ENCODE measurements at regions not wholly inside any gene's neighbourhood (a gene's known extent, or its start where the extent isn't known, plus 50 kb on each side); places are given as distances from the start of the nearest gene placed in this dataset.

GRCh38 chr2:77800410-77800809, 278.2 kb upstream of the LRRTM4 start:
- Mint-ChIP-seq H3K27me3 (no peaks in the 10 kb centered on the region), H3K27ac (no peak overlapping the region), H3K9me3 (ENCODE audit: low read depth) (peaks cover 15% of the 10 kb centered on the region), H3K4me3 (ENCODE audit: low read depth) (no peak overlapping the region), H3K4me1 (ENCODE audit: low read depth) (no peaks in the 10 kb centered on the region), H3K36me3 (ENCODE audit: insufficient read depth) (no peaks in the 10 kb centered on the region)
- TF ChIP-seq, protein P1, sequence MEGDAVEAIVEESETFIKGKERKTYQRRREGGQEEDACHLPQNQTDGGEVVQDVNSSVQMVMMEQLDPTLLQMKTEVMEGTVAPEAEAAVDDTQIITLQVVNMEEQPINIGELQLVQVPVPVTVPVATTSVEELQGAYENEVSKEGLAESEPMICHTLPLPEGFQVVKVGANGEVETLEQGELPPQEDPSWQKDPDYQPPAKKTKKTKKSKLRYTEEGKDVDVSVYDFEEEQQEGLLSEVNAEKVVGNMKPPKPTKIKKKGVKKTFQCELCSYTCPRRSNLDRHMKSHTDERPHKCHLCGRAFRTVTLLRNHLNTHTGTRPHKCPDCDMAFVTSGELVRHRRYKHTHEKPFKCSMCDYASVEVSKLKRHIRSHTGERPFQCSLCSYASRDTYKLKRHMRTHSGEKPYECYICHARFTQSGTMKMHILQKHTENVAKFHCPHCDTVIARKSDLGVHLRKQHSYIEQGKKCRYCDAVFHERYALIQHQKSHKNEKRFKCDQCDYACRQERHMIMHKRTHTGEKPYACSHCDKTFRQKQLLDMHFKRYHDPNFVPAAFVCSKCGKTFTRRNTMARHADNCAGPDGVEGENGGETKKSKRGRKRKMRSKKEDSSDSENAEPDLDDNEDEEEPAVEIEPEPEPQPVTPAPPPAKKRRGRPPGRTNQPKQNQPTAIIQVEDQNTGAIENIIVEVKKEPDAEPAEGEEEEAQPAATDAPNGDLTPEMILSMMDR (IDR thresholded peaks at IDR 0.05; ENCODE audit: unreplicated experiment) = no peak
- DNase-seq (ENCODE audit: low spot score, unreplicated experiment) = no peak

GRCh38 chr2:77807531-77808215, 285.5 kb upstream of the LRRTM4 start:
- H3K27me3 Mint-ChIP-seq = no peaks in the 10 kb centered on the region
- no peak overlapping the region for H3K4me3 Mint-ChIP-seq (ENCODE audit: low read depth)
- peaks cover 43% of the 10 kb centered on the region for H3K9me3 Mint-ChIP-seq (ENCODE audit: low read depth)
- TF ChIP-seq, protein P1 (IDR thresholded peaks at IDR 0.05; ENCODE audit: unreplicated experiment) = no peak
- H3K36me3 Mint-ChIP-seq (ENCODE audit: insufficient read depth) = peaks cover 9% of the 10 kb centered on the region
- H3K27ac Mint-ChIP-seq = no peak overlapping the region
- peaks cover 13% of the 10 kb centered on the region for H3K4me1 Mint-ChIP-seq (ENCODE audit: low read depth)
- DNase-seq (ENCODE audit: low spot score, unreplicated experiment) = no peak

GRCh38 chr2:77808599-77808998, 286.4 kb upstream of the LRRTM4 start:
- no peaks in the 10 kb centered on the region for H3K27me3 Mint-ChIP-seq
- peaks cover 42% of the 10 kb centered on the region for H3K9me3 Mint-ChIP-seq (ENCODE audit: low read depth)
- H3K27ac Mint-ChIP-seq = no peak overlapping the region
- TF ChIP-seq, protein P1 (IDR thresholded peaks at IDR 0.05; ENCODE audit: unreplicated experiment) = no peak
- no peak overlapping the region for H3K4me3 Mint-ChIP-seq (ENCODE audit: low read depth)
- peaks cover 17% of the 10 kb centered on the region for H3K4me1 Mint-ChIP-seq (ENCODE audit: low read depth)
- H3K36me3 Mint-ChIP-seq (ENCODE audit: insufficient read depth) = peaks cover 9% of the 10 kb centered on the region
- no peak for DNase-seq (ENCODE audit: low spot score, unreplicated experiment)

GRCh38 chr2:77813599-77813998, 291.4 kb upstream of the LRRTM4 start:
- TF ChIP-seq, protein P1 (IDR thresholded peaks at IDR 0.05; ENCODE audit: unreplicated experiment) = no peak

GRCh38 chr2:77816618-77817017, 294.4 kb upstream of the LRRTM4 start:
- Mint-ChIP-seq H3K27ac (no peak overlapping the region), H3K9me3 (ENCODE audit: low read depth) (peaks cover 12% of the 10 kb centered on the region)
- no peak for DNase-seq (ENCODE audit: low spot score, unreplicated experiment)

More at GRCh38 chr2:77813599-77813998, 291.4 kb upstream of the LRRTM4 start:
- no peak for DNase-seq (ENCODE audit: low spot score, unreplicated experiment)
- H3K4me1 Mint-ChIP-seq (ENCODE audit: low read depth) = peaks cover 14% of the 10 kb centered on the region
- H3K9me3 Mint-ChIP-seq (ENCODE audit: low read depth) = peaks cover 22% of the 10 kb centered on the region
- no peaks in the 10 kb centered on the region for H3K27me3 Mint-ChIP-seq
- H3K4me3 Mint-ChIP-seq (ENCODE audit: low read depth) = no peak overlapping the region
- peaks cover 9% of the 10 kb centered on the region for H3K36me3 Mint-ChIP-seq (ENCODE audit: insufficient read depth)
- H3K27ac Mint-ChIP-seq = peak overlapping the region; percentile 78

More at GRCh38 chr2:77816618-77817017, 294.4 kb upstream of the LRRTM4 start:
- Mint-ChIP-seq H3K27me3 (no peaks in the 10 kb centered on the region), H3K4me1 (ENCODE audit: low read depth) (peaks cover 16% of the 10 kb centered on the region), H3K36me3 (ENCODE audit: insufficient read depth) (peaks cover 4% of the 10 kb centered on the region), H3K4me3 (ENCODE audit: low read depth) (no peak overlapping the region)
- TF ChIP-seq, protein P1 (IDR thresholded peaks at IDR 0.05; ENCODE audit: unreplicated experiment) = no peak
